ENCODE measurements at regions not wholly inside any gene's neighbourhood (a gene's known extent, or its start where the extent isn't known, plus 50 kb on each side); places are given as distances from the start of the nearest gene placed in this dataset.

DNA sequence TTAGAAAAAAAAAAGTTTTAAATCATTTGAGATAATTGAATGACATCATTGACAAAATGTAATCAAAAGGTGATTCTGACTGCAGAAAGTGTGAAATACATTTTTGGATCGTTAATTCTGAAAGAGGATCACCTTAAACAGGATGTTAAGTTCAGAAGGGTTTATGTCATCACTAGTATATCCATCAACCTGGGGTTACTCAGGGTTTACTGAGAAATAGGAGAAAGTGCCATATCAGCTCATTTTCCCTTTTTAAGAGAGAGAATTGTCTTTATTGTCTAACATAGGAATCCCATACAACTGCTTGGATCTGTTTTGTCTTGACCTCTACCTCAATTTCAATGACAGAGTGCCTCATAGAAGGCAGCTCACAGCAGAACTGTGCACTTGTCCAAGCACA lies 466.1 kb upstream of the LINC00305 start:
- DNase-seq (ENCODE audit: low read depth) = no peak

DNA sequence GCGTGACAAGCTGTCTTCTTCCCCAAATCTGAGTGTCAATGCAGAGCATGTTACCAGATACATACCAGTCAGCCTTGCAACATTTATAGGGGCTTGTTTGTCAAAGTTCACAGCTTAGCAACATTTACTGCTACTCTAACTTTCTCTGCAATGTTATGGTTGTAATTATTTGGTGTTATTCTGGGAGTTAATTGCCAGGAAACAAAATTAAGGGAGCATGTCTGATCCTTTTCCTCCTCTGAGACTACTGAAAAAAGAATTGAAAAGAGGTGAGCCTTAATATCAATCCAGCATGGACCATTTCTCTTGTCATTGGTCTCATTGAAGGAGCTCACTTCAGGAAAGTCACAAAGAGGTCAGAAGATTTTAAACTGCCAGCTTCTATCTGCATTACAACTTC lies 465.6 kb upstream of the LINC00305 start:
- no peak for DNase-seq (ENCODE audit: low read depth)

DNA sequence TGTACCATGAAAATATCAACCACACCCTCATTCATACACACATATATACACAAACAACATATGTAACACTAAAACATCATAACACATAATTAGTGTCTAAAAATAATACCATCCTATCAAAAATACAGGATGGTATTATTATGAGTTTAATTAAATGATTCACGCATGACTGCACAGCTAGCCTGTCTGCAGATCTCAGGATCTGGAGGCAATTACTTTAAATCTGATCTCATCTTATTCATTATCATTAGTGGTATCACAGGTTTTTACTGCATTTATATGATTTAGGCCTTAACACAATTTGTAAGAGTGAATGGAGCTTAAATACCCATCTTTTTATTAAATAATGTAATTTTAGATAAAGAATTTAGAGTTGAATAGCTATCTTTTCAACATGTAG lies 443.4 kb upstream of the LINC00305 start:
- DNase-seq (ENCODE audit: low read depth) = no peak

DNA sequence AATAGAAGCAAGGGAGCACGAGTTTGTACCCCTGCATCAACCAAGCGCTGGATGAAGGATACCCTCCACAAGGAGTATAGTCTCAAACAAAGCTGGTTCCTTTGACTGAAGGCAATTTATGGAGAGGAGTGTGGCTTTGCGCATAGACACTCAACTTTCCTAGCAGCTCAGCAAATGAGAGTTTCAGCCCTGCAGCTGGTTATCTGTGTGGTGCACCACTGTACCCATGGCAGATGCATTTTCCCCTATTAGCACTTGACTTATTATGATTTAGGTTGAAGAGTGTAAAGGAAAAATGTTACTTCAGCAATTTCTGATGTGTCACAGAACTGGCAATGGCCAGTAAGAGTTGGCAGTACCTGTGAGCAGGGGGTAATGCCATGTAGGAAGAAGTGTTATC lies 440.1 kb upstream of the LINC00305 start:
- no peak for DNase-seq (ENCODE audit: low read depth)

DNA sequence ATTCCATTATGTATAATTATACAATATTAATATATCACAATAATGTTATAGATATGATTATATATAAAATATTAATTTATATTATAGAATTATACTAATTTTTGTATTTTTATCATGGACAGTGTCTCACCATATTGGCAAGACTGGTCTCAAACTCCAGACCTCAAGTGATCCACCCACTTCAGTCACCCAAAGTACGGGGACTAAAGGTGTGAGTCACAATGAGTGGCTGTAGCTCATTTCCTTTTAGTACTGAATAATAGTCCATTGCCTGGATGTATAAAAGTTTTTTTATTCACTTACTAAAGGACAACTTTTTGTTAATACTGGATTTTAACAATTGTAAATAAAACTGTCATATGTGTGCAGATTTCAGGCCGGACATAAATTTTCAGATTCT lies 417.6 kb upstream of the LINC00305 start:
- no peak for DNase-seq (ENCODE audit: low read depth)

DNA sequence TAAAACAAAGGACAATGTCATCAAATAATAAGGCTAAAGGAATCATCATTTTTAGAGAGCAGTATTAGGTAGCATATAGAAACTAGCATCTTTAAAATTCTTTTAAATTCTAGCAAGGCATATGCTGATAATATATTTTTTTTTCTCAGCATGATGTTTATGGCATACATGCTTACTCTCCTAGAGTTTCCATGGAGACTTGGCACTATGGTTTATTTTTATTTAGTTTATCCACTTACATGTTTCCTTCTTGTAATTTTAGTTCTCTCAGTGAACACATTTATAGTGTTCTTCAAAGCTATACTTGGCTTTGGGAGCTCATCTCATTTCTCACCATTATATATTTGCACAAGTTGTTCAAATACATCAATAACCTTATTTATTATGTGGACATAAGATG lies 413.8 kb upstream of the LINC00305 start:
- DNase-seq (ENCODE audit: low read depth) = no peak

DNA sequence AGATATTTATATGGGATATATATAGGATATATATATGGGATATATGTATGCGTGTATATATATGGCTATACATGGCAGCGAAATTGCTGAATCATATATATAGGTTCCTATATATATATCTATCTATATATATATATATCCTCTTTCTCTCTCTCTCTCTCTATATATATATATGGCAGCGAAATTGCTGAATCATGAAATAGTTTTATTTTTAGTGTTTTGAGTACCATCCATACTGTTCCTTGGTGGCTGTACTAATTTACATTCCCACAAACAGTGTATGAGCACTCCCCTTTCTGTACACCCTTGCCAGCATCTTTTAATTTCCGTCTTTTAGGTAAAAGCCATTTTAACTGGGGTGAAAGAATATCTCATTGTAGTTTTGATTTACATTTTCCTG lies 397.6 kb upstream of the LINC00305 start:
- DNase-seq (ENCODE audit: low read depth) = no peak

DNA sequence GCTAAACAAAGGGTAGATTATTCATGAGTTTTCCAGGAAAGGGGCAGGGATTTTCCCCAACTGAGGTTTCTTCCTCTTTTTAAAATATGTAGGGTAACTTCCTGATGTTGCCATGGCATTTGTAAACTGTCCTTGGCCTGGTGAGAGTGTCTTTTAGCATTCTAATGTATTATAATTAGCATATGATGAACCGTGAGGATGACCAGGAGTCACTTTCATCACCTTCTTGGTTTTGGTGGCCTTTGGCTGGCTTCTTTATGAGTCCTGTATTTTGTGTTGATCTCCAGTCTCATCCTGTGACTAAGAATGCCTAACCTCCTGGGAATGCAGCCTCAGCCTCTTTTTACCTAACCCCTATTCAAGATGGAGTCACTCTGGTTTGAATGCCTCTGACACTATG lies 391.0 kb upstream of the LINC00305 start:
- DNase-seq (ENCODE audit: low read depth) = no peak

DNA sequence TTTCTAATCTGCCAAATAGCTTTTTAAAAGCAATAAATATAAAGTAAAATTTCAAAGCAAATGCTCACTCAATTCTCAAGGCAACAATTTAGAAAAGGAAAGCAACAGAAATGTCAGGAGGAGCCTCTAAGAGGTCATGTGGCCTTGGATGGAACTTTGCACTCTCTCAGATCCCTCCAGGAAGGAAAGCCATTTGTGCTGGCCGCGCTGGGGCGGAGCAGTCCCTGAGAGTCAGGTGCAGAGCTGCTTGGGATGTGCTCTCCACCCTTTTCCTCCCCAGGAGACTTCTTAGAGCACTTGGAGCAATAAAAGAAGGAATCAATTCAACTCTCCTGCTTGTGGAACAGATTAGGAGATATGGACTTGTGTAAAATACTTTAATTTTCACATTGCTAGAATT lies 379.8 kb upstream of the LINC00305 start:
- DNase-seq (ENCODE audit: low read depth) = no peak

DNA sequence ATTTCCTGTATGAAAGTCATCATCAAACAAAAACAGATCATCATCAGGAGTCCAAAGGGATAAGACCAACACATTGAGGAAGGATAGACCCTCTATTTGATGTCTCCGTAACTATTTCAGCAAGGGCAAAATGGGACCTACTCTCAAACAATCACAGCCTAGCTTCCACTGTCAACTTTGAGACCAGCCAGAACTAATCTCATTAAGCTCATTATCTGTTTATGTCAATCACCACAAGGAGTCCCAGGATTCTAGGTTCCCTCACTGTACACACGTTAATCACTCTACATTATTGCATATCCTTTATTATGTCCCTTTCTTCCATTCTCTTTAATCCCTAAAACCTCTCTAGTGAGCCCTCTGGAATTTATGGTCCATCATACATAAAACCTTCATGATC lies 370.3 kb upstream of the LINC00305 start:
- no peak for DNase-seq (ENCODE audit: low read depth)

DNA sequence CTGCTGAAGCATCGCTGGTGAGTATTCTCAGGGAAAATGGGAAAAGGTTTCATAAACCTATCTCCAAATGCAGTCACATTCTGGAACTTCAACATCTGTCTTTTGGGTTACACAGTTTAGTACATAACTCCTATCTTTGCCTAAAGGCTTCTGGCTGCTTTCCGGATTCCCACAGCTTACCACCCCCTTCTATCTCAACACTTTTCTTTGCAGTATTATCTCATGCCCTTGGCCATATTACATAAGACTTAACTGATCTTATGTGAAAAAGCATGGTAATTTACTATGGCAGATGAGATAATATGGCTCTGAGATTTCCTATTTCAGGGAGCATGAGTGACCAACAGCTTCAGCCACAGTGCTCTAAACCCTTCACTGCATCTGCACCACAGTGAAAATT lies 369.3 kb upstream of the LINC00305 start:
- no peak for DNase-seq (ENCODE audit: low read depth)

DNA sequence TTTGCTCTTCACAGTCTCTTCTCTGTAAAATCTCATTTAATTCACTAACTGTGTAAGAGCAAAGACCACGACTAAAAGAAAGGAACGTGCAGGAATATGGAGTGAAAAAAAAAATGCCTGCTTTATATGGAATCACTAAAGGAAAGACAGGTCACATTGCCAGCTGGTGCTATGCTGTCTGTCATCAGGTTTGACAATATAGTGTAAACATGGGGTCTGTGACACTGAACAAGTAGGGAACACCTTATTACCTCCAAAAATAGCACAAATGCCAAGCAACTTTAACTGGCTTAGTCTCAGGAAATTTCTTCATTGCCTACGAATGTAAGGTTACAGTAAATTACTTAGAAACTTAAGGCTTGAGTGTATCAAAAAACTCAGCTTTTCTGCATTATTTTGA lies 364.5 kb upstream of the LINC00305 start:
- no peak for DNase-seq (ENCODE audit: low read depth)

DNA sequence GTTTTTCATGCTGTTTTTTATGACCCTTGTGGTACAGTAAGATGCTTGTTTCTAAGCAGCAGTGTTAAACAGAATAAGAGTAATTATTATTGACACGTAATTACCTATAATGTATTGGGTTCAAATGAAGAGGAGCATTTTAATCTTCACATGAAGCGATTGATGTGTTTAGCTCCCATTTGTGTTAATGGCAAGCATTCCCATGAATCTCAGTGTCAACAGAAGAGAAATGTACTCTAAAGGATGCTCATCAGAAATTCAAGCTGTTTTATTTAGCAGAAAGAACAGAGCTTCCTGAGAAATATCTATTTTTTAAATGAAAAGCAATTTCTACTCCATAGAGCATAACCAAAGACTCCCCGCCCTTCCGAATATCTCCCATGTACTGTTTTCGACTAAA lies 341.3 kb upstream of the LINC00305 start:
- DNase-seq (ENCODE audit: low read depth) = no peak

DNA sequence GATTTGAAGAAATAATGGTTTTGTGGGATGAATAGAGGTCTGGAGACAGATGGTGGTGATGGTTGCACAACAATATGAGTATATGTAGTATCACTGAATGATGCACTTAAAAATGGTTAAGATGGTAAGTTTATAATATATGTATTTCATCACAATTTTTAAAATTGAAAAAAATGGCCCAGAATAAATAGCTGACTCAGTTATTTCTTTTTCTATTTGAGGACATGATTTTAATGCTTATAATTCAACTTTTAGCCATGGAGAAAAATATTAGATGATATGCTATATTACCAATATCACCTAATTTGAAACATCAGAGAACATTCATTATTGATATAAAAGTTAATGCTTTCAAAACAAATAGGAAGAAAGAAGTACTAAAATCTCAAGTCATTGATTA lies 339.8 kb upstream of the LINC00305 start:
- DNase-seq (ENCODE audit: low read depth) = no peak

DNA sequence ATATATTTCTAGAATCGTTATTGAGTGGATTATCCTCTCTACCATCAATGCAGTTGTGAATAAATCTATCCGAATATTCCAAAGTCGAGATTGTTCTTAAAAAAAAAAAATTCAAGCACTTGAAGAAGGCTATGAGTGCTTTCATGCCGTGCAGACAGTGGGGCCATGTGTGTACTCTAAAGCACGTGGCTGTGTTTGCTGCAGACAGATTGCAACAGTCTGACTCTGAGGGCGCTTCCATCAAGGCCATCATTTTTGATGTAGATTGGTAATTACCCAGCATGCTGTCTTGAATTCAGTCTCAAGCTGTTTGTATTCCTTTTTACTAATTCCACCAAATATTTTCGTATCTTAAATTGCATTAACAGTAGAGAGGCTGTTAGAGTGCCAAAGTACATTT lies 325.9 kb upstream of the LINC00305 start:
- DNase-seq (ENCODE audit: low read depth) = no peak

DNA sequence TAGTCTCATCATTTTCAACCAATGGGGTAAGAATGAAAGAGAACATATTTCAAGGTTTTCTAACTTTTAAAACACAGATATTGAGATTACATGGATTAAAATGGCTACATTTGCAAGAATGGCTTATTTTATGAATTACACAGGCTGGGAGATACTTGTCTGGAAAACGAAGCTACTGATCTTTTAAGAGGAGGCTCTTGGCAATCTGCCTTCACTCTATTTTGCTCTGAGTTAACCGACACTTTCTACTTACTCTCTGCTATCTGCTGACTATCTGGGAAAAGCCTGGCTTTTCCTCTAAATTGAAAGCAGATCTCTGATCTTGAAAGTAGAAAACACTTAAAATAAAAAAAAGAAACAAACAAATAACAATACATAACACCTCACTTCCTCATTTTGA lies 325.4 kb upstream of the LINC00305 start:
- DNase-seq (ENCODE audit: low read depth) = no peak

DNA sequence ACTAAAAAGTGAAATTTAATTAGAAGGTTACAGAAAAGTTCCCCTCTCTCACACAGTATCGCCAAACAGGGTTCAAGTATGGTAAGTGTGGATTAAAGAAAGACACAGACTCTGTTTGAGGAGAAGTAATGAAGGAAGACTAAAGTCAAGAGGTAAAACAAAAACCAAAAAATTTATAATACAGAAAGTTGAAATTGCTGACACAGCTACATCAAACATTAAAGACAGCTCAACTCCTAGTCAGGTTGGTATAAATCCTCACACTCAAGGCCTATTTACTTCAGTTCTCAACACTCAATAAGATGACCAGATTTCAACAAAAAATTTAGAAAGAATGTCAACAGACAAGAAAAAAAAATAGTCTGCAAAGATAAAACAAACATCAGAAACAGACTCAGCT lies 300.5 kb upstream of the LINC00305 start:
- DNase-seq (ENCODE audit: low read depth) = no peak

DNA sequence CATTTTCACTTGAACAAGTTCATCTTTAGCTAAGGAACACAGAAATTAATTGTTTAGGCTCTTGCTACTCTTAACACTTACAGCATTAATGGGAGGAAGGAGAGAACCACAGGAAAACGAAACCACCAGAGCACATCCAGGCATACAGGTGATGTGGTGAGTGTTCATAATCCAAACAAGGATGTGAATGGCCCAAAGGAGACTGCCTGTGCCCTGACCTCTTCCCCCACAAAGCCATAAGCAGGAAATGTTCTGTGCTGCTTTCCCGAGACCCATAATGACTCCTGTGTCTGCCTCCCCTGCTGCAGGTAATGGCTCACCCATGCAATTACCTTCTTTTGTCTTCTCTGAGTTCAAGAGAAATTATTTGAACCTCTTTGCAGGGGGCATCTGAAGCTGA lies 295.9 kb upstream of the LINC00305 start:
- DNase-seq (ENCODE audit: low read depth) = no peak

DNA sequence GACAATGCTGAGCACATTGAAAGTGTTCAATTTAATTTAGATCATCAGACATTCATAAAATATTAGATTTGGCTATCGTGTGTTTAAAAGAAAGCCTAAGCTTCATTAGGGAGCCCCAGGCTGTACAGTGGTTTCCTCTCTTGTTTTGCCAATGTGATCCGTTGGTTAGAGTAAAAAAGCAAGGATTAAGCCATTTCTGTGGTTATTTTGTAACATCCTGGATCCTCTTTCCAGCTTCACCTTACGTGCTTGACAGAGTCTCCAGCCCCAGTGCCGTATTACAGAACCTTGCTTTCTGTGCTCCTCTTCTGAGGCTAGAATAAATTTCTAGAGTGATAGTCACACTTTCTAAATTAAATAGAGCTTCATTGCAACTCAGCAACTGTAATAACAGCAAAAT lies 289.3 kb upstream of the LINC00305 start:
- DNase-seq (ENCODE audit: low read depth) = no peak

DNA sequence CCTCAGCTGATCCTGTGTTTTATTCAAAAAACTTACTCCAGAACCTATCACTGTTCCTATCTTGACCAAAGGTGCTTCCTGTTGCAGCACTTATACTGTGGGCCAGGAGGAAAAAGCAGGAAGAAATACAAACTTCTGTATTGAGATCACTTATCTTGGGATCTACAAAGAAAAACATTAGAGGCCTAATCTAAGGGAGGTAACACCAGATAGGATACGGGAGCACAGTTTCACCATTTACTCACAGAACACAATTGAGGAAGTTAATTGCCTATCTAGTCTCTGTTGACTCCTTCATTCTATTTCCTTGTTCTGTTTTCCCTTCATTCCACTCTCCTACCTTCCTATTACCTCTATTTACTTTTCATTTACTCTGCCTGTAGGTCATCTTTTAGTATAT lies 287.2 kb upstream of the LINC00305 start:
- DNase-seq (ENCODE audit: low read depth) = no peak

DNA sequence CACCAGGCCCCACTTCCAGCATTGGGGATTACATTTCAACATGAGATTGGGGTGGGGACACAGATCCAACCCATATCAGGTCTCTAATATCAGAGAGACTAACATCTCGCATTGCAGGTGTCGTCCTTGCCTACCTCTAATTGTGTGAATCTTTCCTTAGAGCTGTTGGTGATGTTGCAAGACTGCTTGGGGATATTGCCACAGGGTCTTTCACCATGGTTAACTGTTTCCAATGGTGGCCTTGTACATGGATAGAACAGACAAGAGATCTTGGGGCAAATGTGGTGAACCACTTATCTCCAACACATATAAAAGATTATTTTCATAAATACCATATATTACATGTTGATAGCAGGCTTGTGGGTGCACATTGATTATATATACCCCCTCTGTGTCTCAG lies 270.3 kb upstream of the LINC00305 start:
- DNase-seq (ENCODE audit: low read depth) = no peak

DNA sequence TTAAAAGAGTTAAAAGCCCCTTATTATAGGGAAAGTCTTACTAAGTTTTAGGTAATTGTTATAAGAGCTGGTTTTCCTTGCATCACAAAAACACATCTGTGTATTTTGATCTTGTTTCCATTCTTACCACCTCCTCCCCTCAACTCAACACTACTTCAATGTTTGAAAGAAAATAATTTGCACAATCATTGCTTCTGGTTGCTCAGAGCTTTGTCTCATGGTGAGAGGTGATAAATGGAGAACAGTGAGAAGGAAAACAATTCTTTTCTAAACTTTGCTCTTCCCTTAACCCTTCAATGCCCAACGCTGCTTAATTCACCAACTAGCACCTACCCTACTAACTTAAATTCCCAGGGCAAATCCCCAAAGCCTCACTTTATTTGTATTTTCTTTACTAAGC lies 268.1 kb upstream of the LINC00305 start:
- DNase-seq (ENCODE audit: low read depth) = no peak

DNA sequence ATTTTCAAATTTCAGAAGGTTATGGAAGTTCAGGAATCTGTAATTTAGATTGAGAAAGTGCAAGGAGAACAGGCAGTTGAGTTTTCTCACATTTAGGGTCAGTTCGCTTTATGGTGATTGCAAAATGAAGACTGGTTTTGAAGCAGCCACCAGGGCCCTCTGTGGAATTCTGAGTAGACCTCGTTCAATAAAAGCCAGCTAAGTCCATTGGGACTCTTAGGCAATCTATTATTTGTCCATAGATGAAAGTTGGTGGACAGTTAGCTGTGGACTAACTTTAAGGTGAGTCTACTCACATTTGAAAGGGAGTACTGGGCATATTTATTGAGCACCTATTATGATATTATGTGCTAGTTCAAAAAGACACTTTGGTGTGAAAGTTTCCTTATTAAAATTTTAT lies 266.3 kb upstream of the LINC00305 start:
- no peak for DNase-seq (ENCODE audit: low read depth)

DNA sequence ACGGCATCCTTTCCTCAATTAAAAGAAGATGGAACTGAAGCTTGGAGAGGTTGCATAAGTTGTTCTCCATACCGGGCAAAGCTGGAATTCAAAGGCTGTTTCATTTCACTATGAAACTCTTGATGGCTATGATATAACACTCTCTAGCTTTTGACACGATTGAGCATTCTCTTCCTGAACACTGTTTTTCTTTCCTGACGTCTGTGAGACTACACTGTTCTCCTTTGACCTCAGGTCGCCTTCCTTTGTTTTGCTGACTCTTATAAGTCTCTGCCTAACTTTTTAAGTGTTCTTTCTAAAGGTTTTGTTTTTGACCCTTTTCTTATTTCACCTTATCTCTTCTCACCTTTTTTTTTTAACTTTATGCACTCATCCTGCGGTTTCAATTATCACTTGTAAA lies 261.8 kb upstream of the LINC00305 start:
- no peak for DNase-seq (ENCODE audit: low read depth)

DNA sequence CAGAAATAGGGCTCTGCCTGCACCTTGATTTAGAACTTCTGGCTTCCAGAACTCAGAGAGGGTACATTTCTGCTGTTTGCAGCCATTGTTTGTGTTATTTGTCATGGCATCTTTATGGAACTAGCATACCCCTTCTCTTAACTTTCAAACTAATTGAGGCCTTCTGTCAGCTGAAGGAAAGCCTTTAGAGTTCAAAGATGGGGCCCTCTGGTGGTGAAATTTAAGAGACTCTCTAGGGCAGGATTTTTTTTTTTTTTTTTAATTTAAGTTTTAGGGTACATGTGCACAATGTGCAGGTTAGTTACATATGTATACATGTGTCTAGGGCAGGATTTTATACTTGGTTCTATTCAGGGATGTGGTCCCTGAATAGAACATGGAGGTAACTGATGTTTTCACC lies 260.6 kb upstream of the LINC00305 start:
- DNase-seq (ENCODE audit: low read depth) = no peak

DNA sequence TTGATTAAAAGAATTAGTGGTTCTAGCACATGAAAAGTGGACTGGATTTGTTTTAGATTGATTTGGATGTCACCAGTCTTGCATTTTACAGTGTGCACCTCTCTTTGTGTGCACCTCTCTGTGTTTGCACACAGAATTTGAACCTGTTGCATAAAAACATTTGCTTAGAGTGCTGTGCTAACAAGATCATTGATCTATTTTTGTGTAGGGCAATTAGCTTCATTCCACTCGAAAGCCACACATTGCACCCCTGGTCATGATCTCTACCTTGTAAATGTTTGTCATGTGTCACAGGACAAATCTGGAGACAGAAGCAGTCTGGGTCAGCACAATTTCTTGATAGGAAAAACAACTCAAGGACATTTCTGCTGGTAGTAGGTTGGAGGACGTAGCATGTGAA lies 258.7 kb upstream of the LINC00305 start:
- DNase-seq (ENCODE audit: low read depth) = no peak

Data from fibroblast of the conjunctiva (primary cell).